WTC11 (cell line): ENCODE measurements at regions not wholly inside any gene's neighbourhood (a gene's known extent, or its start where the extent isn't known, plus 50 kb on each side); places are given as distances from the start of the nearest gene placed in this dataset.

Experiments used
- CREB1 ChIP-seq: sonication (generic); formaldehyde crosslinking; IDR thresholded peaks from 2 replicates; pipeline ENCODE4 v1.8.0; 2023; ENCODE audit warnings: mild to moderate bottlenecking, missing genetic modification reagents
- JUN ChIP-seq: sonication (generic); formaldehyde crosslinking; IDR thresholded peaks from 2 replicates; pipeline ENCODE4 v1.8.0; 2023; ENCODE audit warnings: mild to moderate bottlenecking, missing genetic modification reagents
- ZNF138 ChIP-seq: sonication (generic); formaldehyde crosslinking; conservative IDR thresholded peaks from 2 replicates; pipeline ENCODE4 v1.8.1; 2022; ENCODE audit warnings: mild to moderate bottlenecking, moderate library complexity, missing genetic modification reagents
- TF ChIP-seq, protein P1 (sequence below): fragments of 250-450 bp; sonication (Bioruptor Pico); IDR thresholded peaks from 2 replicates; pipeline ENCODE4 v2.1.2; 2022; ENCODE audit warnings: mild to moderate bottlenecking, moderate library complexity
- TF ChIP-seq, protein P2 (sequence below): sonication (generic); formaldehyde crosslinking; conservative IDR thresholded peaks from 2 replicates; pipeline ENCODE4 v1.8.1; 2023; ENCODE audit warnings: mild to moderate bottlenecking, low read depth, missing genetic modification reagents, moderate library complexity
- TF ChIP-seq, protein P3 (sequence below): sonication (generic); formaldehyde crosslinking; IDR thresholded peaks from 2 replicates; pipeline ENCODE4 v1.8.1; 2023; ENCODE audit warnings: mild to moderate bottlenecking, moderate library complexity, missing genetic modification reagents
- TF ChIP-seq, protein P4 (sequence below): fragments of 200-600 bp; IDR thresholded peaks from 2 replicates; pipeline ENCODE4 v1.8.0; 2022; ENCODE audit warnings: antibody characterized with exemption
- TF ChIP-seq, protein P5 (sequence below): sonication (generic); formaldehyde crosslinking; IDR thresholded peaks from 2 replicates; pipeline ENCODE4 v1.8.0; 2022; ENCODE audit warnings: mild to moderate bottlenecking, missing genetic modification reagents
- TF ChIP-seq, protein P6 (sequence below): sonication (generic); formaldehyde crosslinking; IDR thresholded peaks from 2 replicates; pipeline ENCODE4 v1.8.0; 2022; ENCODE audit warnings: mild to moderate bottlenecking, missing genetic modification reagents
- TF ChIP-seq, protein P7 (sequence below): sonication (generic); formaldehyde crosslinking; IDR thresholded peaks from 2 replicates; pipeline ENCODE4 v1.8.1; 2023; ENCODE audit warnings: mild to moderate bottlenecking, missing genetic modification reagents, moderate library complexity

DNA sequence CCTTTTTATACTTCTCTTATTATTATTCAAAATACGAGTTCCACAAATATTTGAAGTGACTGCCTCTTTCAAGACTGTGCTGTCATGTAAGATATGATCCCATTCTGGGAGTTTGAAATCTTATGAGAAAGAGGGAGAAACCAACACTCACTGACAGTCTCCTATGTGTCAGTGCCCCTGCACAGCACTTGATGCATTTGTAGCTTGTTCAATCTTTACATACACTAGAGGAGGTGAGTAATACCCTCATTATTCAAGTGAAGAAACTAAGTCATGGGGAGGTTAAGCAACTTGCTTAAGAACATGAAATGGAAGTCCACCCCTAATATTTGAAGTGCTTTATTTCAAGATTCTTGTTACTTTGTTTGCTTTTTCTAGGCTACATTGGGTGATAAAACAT, 459.5 kb upstream of the FANCL start:
- TF ChIP-seq ZNF138 (CRISPR knock-in tag) (no peak), JUN (CRISPR knock-in tag) (no peak), CREB1 (no peak)
- TF ChIP-seq, protein P1, sequence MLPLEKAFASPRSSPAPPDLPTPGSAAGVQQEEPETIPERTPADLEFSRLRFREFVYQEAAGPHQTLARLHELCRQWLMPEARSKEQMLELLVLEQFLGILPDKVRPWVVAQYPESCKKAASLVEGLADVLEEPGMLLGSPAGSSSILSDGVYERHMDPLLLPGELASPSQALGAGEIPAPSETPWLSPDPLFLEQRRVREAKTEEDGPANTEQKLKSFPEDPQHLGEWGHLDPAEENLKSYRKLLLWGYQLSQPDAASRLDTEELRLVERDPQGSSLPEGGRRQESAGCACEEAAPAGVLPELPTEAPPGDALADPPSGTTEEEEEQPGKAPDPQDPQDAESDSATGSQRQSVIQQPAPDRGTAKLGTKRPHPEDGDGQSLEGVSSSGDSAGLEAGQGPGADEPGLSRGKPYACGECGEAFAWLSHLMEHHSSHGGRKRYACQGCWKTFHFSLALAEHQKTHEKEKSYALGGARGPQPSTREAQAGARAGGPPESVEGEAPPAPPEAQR (CRISPR knock-in tag): no peak
- TF ChIP-seq, protein P2, sequence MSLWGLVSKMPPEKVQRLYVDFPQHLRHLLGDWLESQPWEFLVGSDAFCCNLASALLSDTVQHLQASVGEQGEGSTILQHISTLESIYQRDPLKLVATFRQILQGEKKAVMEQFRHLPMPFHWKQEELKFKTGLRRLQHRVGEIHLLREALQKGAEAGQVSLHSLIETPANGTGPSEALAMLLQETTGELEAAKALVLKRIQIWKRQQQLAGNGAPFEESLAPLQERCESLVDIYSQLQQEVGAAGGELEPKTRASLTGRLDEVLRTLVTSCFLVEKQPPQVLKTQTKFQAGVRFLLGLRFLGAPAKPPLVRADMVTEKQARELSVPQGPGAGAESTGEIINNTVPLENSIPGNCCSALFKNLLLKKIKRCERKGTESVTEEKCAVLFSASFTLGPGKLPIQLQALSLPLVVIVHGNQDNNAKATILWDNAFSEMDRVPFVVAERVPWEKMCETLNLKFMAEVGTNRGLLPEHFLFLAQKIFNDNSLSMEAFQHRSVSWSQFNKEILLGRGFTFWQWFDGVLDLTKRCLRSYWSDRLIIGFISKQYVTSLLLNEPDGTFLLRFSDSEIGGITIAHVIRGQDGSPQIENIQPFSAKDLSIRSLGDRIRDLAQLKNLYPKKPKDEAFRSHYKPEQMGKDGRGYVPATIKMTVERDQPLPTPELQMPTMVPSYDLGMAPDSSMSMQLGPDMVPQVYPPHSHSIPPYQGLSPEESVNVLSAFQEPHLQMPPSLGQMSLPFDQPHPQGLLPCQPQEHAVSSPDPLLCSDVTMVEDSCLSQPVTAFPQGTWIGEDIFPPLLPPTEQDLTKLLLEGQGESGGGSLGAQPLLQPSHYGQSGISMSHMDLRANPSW (CRISPR knock-in tag): no peak
- TF ChIP-seq, protein P3, sequence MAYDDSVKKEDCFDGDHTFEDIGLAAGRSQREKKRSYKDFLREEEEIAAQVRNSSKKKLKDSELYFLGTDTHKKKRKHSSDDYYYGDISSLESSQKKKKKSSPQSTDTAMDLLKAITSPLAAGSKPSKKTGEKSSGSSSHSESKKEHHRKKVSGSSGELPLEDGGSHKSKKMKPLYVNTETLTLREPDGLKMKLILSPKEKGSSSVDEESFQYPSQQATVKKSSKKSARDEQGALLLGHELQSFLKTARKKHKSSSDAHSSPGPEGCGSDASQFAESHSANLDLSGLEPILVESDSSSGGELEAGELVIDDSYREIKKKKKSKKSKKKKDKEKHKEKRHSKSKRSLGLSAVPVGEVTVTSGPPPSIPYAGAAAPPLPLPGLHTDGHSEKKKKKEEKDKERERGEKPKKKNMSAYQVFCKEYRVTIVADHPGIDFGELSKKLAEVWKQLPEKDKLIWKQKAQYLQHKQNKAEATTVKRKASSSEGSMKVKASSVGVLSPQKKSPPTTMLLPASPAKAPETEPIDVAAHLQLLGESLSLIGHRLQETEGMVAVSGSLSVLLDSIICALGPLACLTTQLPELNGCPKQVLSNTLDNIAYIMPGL (CRISPR knock-in tag): no peak
- TF ChIP-seq, protein P4, sequence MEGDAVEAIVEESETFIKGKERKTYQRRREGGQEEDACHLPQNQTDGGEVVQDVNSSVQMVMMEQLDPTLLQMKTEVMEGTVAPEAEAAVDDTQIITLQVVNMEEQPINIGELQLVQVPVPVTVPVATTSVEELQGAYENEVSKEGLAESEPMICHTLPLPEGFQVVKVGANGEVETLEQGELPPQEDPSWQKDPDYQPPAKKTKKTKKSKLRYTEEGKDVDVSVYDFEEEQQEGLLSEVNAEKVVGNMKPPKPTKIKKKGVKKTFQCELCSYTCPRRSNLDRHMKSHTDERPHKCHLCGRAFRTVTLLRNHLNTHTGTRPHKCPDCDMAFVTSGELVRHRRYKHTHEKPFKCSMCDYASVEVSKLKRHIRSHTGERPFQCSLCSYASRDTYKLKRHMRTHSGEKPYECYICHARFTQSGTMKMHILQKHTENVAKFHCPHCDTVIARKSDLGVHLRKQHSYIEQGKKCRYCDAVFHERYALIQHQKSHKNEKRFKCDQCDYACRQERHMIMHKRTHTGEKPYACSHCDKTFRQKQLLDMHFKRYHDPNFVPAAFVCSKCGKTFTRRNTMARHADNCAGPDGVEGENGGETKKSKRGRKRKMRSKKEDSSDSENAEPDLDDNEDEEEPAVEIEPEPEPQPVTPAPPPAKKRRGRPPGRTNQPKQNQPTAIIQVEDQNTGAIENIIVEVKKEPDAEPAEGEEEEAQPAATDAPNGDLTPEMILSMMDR: no peak
- TF ChIP-seq, protein P5, sequence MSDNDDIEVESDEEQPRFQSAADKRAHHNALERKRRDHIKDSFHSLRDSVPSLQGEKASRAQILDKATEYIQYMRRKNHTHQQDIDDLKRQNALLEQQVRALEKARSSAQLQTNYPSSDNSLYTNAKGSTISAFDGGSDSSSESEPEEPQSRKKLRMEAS (CRISPR knock-in tag): no peak
- TF ChIP-seq, protein P6, sequence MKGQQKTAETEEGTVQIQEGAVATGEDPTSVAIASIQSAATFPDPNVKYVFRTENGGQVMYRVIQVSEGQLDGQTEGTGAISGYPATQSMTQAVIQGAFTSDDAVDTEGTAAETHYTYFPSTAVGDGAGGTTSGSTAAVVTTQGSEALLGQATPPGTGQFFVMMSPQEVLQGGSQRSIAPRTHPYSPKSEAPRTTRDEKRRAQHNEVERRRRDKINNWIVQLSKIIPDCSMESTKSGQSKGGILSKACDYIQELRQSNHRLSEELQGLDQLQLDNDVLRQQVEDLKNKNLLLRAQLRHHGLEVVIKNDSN (CRISPR knock-in tag): no peak
- TF ChIP-seq, protein P7, sequence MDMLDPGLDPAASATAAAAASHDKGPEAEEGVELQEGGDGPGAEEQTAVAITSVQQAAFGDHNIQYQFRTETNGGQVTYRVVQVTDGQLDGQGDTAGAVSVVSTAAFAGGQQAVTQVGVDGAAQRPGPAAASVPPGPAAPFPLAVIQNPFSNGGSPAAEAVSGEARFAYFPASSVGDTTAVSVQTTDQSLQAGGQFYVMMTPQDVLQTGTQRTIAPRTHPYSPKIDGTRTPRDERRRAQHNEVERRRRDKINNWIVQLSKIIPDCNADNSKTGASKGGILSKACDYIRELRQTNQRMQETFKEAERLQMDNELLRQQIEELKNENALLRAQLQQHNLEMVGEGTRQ (CRISPR knock-in tag): no peak
